T1000 (cell line): ENCODE measurements at regions not wholly inside any gene's neighbourhood (a gene's known extent, or its start where the extent isn't known, plus 50 kb on each side); places are given as distances from the start of the nearest gene placed in this dataset.
"Not testable (repeated sequence)": the region's sequence is repeated elsewhere in the genome, so short reads cannot be mapped to it uniquely, and the experiment has no call there.

Experiments
- DNase-seq: peaks from one replicate; lab custom pipeline; 2025; ENCODE audit warnings: mixed read lengths; lab: John Stamatoyannopoulos, UW

GRCh38 chr14:65153101-65153500 is 50.8 kb upstream of the MAX start:
- no peak for DNase-seq

GRCh38 chr14:65156568-65157366 is 54.5 kb upstream of the MAX start:
- no peak for DNase-seq

- no peak for DNase-seq
Observed at GRCh38 chr14:65159281-65160062, 57.2 kb upstream of the MAX start.

GRCh38 chr14:65160091-65160490 is 57.8 kb upstream of the MAX start:
- no peak for DNase-seq

GRCh38 chr14:65162031-65162430 is 59.7 kb upstream of the MAX start:
- no peak for DNase-seq

- no peak for DNase-seq
Observed at GRCh38 chr14:65164068-65164824, 61.9 kb upstream of the MAX start.

GRCh38 chr14:65164825-65165135 is 62.5 kb upstream of the MAX start:
- no peak for DNase-seq

- DNase-seq: no peak
Observed at GRCh38 chr14:65167072-65167645, 64.8 kb upstream of the MAX start.

- DNase-seq: no peak
Observed at GRCh38 chr14:65168840-65169239, 66.5 kb upstream of the MAX start.

- no peak for DNase-seq
Observed at GRCh38 chr14:65169351-65169750, 67.0 kb upstream of the MAX start.

- no peak for DNase-seq
Observed at GRCh38 chr14:65170318-65170717, 68.0 kb upstream of the MAX start.

GRCh38 chr14:65170768-65171507 is 68.6 kb upstream of the MAX start:
- peak; percentile 20 for DNase-seq

GRCh38 chr14:65173973-65174693 is 71.8 kb upstream of the MAX start:
- no peak for DNase-seq

- no peak for DNase-seq
Observed at GRCh38 chr14:65174783-65175182, 72.5 kb upstream of the MAX start.

- no peak for DNase-seq
Observed at GRCh38 chr14:65177551-65177950, 75.2 kb upstream of the MAX start.

- DNase-seq: not testable (repeated sequence)
Observed at GRCh38 chr14:65179231-65179630, 76.9 kb upstream of the MAX start.

GRCh38 chr14:65179918-65180724 is 77.8 kb upstream of the MAX start:
- DNase-seq: peak; percentile 43

- DNase-seq: no peak
Observed at GRCh38 chr14:65180725-65181025, 78.4 kb upstream of the MAX start.

GRCh38 chr14:65184032-65184764 is 81.9 kb upstream of the MAX start:
- no peak for DNase-seq

GRCh38 chr14:65185829-65186228 is 83.5 kb upstream of the MAX start:
- DNase-seq: no peak
